IMR-90 (cell line): ENCODE measurements at regions not wholly inside any gene's neighbourhood (a gene's known extent, or its start where the extent isn't known, plus 50 kb on each side); places are given as distances from the start of the nearest gene placed in this dataset.

Source experiments
- ATAC-seq: fragments of 200-7000 bp; cut with Tn5 transposase; 2 replicates; pipeline ENCODE4 v1.9.1; 2020; ENCODE audit warnings: low read depth, mild to moderate bottlenecking, moderate library complexity
- BruUV-seq: library from RNA; stranded (reverse); fragments of 400-500 nt; replicated peaks from 2 replicates; lab custom pipeline; 2021; lab: Mats Ljungman, UMichigan
- CTCF ChIA-PET: fragments of 300-600 bp; formaldehyde crosslinking; extraction: SDS; loops from one replicate; lab custom pipeline; 2021; ENCODE audit warnings: antibody characterized with exemption; lab: Yijun Ruan, JAX
- POLR2A ChIA-PET: fragments of 300-600 bp; sonication (Branson Sonifier 250); formaldehyde crosslinking; loops from one replicate; lab custom pipeline; 2022; ENCODE audit warnings: antibody characterized with exemption; ENCODE audit not compliant: unreplicated experiment; lab: Charles Lee
- DNase-seq: peaks from one replicate; pipeline ENCODE4 v3.0.0; 2013
- H2AFZ ChIP-seq: replicated peaks from 2 replicates; pipeline ENCODE3; 2013; ENCODE audit warnings: low read length, mild to moderate bottlenecking; ENCODE audit not compliant: poor library complexity
- H2AK5ac ChIP-seq: 2 replicates; pipeline ENCODE4 v1.6.1; 2013; ENCODE audit warnings: low read depth, low read length, inconsistent platforms
- H2AK9ac ChIP-seq: replicated peaks from 2 replicates; pipeline ENCODE3; 2013; ENCODE audit warnings: mild to moderate bottlenecking, low read depth, low read length, moderate library complexity; ENCODE audit not compliant: poor library complexity
- H2BK120ac ChIP-seq: 2 replicates; pipeline ENCODE4 v1.6.1; 2013; ENCODE audit warnings: low read depth, low read length, inconsistent platforms
- H2BK15ac ChIP-seq: 3 replicates; pipeline ENCODE4 v1.6.1; 2013; ENCODE audit warnings: low read depth, low read length, inconsistent platforms
- H2BK20ac ChIP-seq: 2 replicates; pipeline ENCODE4 v1.6.1; 2013; ENCODE audit warnings: low read depth, mild to moderate bottlenecking, inconsistent platforms, low read length, moderate library complexity
- H2BK5ac ChIP-seq: 2 replicates; pipeline ENCODE4 v1.6.1; 2013; ENCODE audit warnings: mild to moderate bottlenecking, low read depth, low read length, inconsistent platforms; ENCODE audit not compliant: poor library complexity, severe bottlenecking
- H3K14ac ChIP-seq: replicated peaks from 2 replicates; pipeline ENCODE4 v1.6.1; 2013; ENCODE audit warnings: low read depth, low read length, inconsistent platforms
- H3K18ac ChIP-seq: 2 replicates; pipeline ENCODE4 v1.6.1; 2013; ENCODE audit warnings: low read depth, low read length, control low read depth
- H3K23ac ChIP-seq: 2 replicates; pipeline ENCODE4 v1.6.1; 2013; ENCODE audit warnings: low read depth, low read length, inconsistent platforms
- H3K27ac ChIP-seq: 2 replicates; pipeline ENCODE4 v1.5.1; 2013; ENCODE audit warnings: mild to moderate bottlenecking, control low read depth, low read length; ENCODE audit not compliant: insufficient read depth
- H3K27me3 ChIP-seq: 2 replicates; pipeline ENCODE4 v1.6.1; 2013; ENCODE audit warnings: low read length; ENCODE audit not compliant: control insufficient read depth, insufficient read depth
- H3K36me3 ChIP-seq: 2 replicates; pipeline ENCODE4 v1.6.1; 2013; ENCODE audit warnings: low read length, mixed read lengths; ENCODE audit not compliant: control insufficient read depth, insufficient read depth
- H3K4ac ChIP-seq: 2 replicates; pipeline ENCODE4 v1.6.1; 2013; ENCODE audit warnings: low read depth, low read length, inconsistent platforms
- H3K4me1 ChIP-seq: 2 replicates; pipeline ENCODE4 v1.6.1; 2013; ENCODE audit warnings: low read length, mixed read lengths; ENCODE audit not compliant: control insufficient read depth, insufficient read depth
- H3K4me2 ChIP-seq: 2 replicates; pipeline ENCODE4 v1.6.1; 2013; ENCODE audit warnings: low read depth, mild to moderate bottlenecking, control low read depth, low read length, moderate library complexity
- H3K4me3 ChIP-seq: 2 replicates; pipeline ENCODE4 v1.5.1; 2013; ENCODE audit warnings: low read depth, mild to moderate bottlenecking, control low read depth, low read length, moderate library complexity; ENCODE audit not compliant: insufficient read depth
- H3K56ac ChIP-seq: 2 replicates; pipeline ENCODE4 v1.6.1; 2013; ENCODE audit warnings: low read length, inconsistent platforms; ENCODE audit not compliant: insufficient read depth; ENCODE audit errors: extremely low read depth
- H3K79me1 ChIP-seq, 2 experiments: 2 replicates each; pipeline ENCODE4 v1.6.1; 2013; ENCODE audit warnings: low read length in 2 of 2, inconsistent platforms in 1 of 2, low read depth in 1 of 2
- H3K9ac ChIP-seq: 2 replicates; pipeline ENCODE4 v1.6.1; 2013; ENCODE audit warnings: low read depth, low read length, control low read depth
- H3K9me1 ChIP-seq: 2 replicates; pipeline ENCODE4 v1.6.1; 2013; ENCODE audit warnings: low read length, inconsistent platforms; ENCODE audit not compliant: insufficient read depth
- H3K9me3 ChIP-seq: 2 replicates; pipeline ENCODE4 v1.6.1; 2013; ENCODE audit warnings: low read length; ENCODE audit not compliant: control insufficient read depth, insufficient read depth
- H4K20me1 ChIP-seq: 2 replicates; pipeline ENCODE4 v1.6.1; 2013; ENCODE audit warnings: low read length, inconsistent platforms; ENCODE audit not compliant: insufficient read depth
- H4K5ac ChIP-seq: 2 replicates; pipeline ENCODE4 v1.6.1; 2013; ENCODE audit warnings: mild to moderate bottlenecking, low read depth, low read length, control low read depth
- H4K8ac ChIP-seq, 2 experiments: 2 replicates each; pipeline ENCODE4 v1.6.1; 2013; ENCODE audit warnings: low read depth in 2 of 2, low read length in 2 of 2, control low read depth in 1 of 2, inconsistent platforms in 1 of 2
- H4K91ac ChIP-seq: 2 replicates; pipeline ENCODE4 v1.6.1; 2013; ENCODE audit warnings: low read depth, low read length, inconsistent platforms; ENCODE audit not compliant: insufficient read depth
- BHLHE40 ChIP-seq: fragments of 150-350 bp; IDR thresholded peaks from 2 replicates; pipeline ENCODE4 v1.6.1; 2016; ENCODE audit warnings: mild to moderate bottlenecking, low read depth, low read length
- CEBPB ChIP-seq: IDR thresholded peaks from 2 replicates; pipeline ENCODE4 v1.6.1; 2012; ENCODE audit warnings: low read depth, low read length, improper control_type of control experiment
- CHD1 ChIP-seq: IDR thresholded peaks from 2 replicates; pipeline ENCODE4 v1.6.1; 2012; ENCODE audit warnings: low read depth, low read length, improper control_type of control experiment
- CTCF ChIP-seq: conservative IDR thresholded peaks from 2 replicates; pipeline ENCODE4 v1.5.1; 2012; ENCODE audit warnings: mild to moderate bottlenecking, low read depth, low read length, improper control_type of control experiment
- MAFK ChIP-seq: IDR thresholded peaks from 2 replicates; pipeline ENCODE4 v1.6.1; 2012; ENCODE audit warnings: low read depth, low read length, improper control_type of control experiment
- MXI1 ChIP-seq: IDR thresholded peaks from 2 replicates; pipeline ENCODE4 v1.6.1; 2012; ENCODE audit warnings: low read depth, mild to moderate bottlenecking, low read length, moderate library complexity, borderline replicate concordance
- NFE2L2 ChIP-seq: fragments of 150-350 bp; IDR thresholded peaks from 2 replicates; pipeline ENCODE4 v1.6.1; 2016; ENCODE audit warnings: low read depth, mild to moderate bottlenecking, low read length
- POLR2A ChIP-seq: IDR thresholded peaks from 2 replicates; pipeline ENCODE4 v1.6.1; 2012; ENCODE audit warnings: mild to moderate bottlenecking, low read depth, low read length
- USF2 ChIP-seq: fragments of 150-350 bp; IDR thresholded peaks from 2 replicates; pipeline ENCODE4 v1.6.1; 2017; ENCODE audit warnings: mild to moderate bottlenecking, antibody characterized with exemption, low read length, low read depth
- dilution Hi-C: fragments of 300-500 bp; cut with HindIII; formaldehyde crosslinking; loops from one replicate; pipeline ENCODE4 v1.14.3; 2018; ENCODE audit warnings: low sequenced_read_pairs; ENCODE audit not compliant: unreplicated experiment
- in situ Hi-C: fragments of 300-500 bp; cut with MboI; formaldehyde crosslinking; loops from 3 replicates; pipeline ENCODE4 v1.14.3; 2019; ENCODE audit warnings: low sequenced_read_pairs, inconsistent platforms, mixed read lengths
- intact Hi-C: fragments of 100-400 bp; cut with micrococcal nuclease; formaldehyde crosslinking; loops from 2 replicates; pipeline ENCODE4 v1.10.0; 2022

- BruUV-seq: no TSS peak
- CTCF ChIA-PET: no interaction called here
Observed at GRCh38 chr2:172372436-172372835, 55.0 kb upstream of the ITGA6 start.

More at GRCh38 chr2:172372436-172372835, 55.0 kb upstream of the ITGA6 start:
- no peak for DNase-seq
- H3K23ac ChIP-seq: no peak overlapping the region
- H3K9me1 ChIP-seq: no peaks in the 10 kb centered on the region
- H2BK20ac ChIP-seq: no peak overlapping the region
- dilution Hi-C loops: no loop called here
- intact Hi-C loops: no loop called here
- H3K56ac ChIP-seq: no peak overlapping the region
- H2BK120ac ChIP-seq: no peak overlapping the region
- no peak overlapping the region for H3K4ac ChIP-seq
- H3K79me1 ChIP-seq: no peaks in the 10 kb centered on the region
- no peak overlapping the region for H3K9ac ChIP-seq
- H3K36me3 ChIP-seq: no peaks in the 10 kb centered on the region
- H3K4me1 ChIP-seq: no peaks in the 10 kb centered on the region
- H3K4me3 ChIP-seq: no peak overlapping the region
- no peak overlapping the region for H2AK9ac ChIP-seq
- TF ChIP-seq CTCF: no peak
- TF ChIP-seq CEBPB: no peak
- TF ChIP-seq MAFK: no peak
- no peak for TF ChIP-seq NFE2L2
- no peak for TF ChIP-seq BHLHE40
- no peak for TF ChIP-seq MXI1
- TF ChIP-seq POLR2A: no peak
- TF ChIP-seq USF2: no peak
- TF ChIP-seq CHD1: no peak
- H4K91ac ChIP-seq: no peak overlapping the region
- H2BK15ac ChIP-seq: no peak overlapping the region
- H2BK5ac ChIP-seq: no peak overlapping the region
- H2AK5ac ChIP-seq: no peak overlapping the region
- POLR2A ChIA-PET: interaction anchor here (0.6 kb wide), 1 partner anchor 21 kb away, joined by 3 read pairs; no protein-coding TSS in a partner anchor
- H4K8ac ChIP-seq: no peak overlapping the region
- H3K4me2 ChIP-seq: no peak overlapping the region
- in situ Hi-C loops: no loop called here
- no peak overlapping the region for H3K27ac ChIP-seq
- no peak overlapping the region for H3K14ac ChIP-seq
- H3K18ac ChIP-seq: no peak overlapping the region
- H3K9me3 ChIP-seq: peaks cover 11% of the 10 kb centered on the region
- H4K5ac ChIP-seq: no peak overlapping the region
- H3K27me3 ChIP-seq: peaks cover 2% of the 10 kb centered on the region; the same call in 1 of the 2 replicates
- H4K20me1 ChIP-seq: no peaks in the 10 kb centered on the region
- no peak overlapping the region for H2AFZ ChIP-seq
- no peak for ATAC-seq
